ENCODE measurements at regions not wholly inside any gene's neighbourhood (a gene's known extent, or its start where the extent isn't known, plus 50 kb on each side); places are given as distances from the start of the nearest gene placed in this dataset.
"Not testable (repeated sequence)": the region's sequence is repeated elsewhere in the genome, so short reads cannot be mapped to it uniquely, and the experiment has no call there.

GRCh38 chr16:52104993-52105392, 441.9 kb downstream of the TOX3 start:
- not testable (repeated sequence) for DNase-seq (ENCODE audit: low read depth)

GRCh38 chr16:52103791-52104190, 443.2 kb downstream of the TOX3 start:
- DNase-seq (ENCODE audit: low read depth) = no peak

GRCh38 chr16:52101246-52101645, 445.7 kb downstream of the TOX3 start:
- no peak for DNase-seq (ENCODE audit: low read depth)

GRCh38 chr16:52099382-52099781, 447.6 kb downstream of the TOX3 start:
- DNase-seq (ENCODE audit: low read depth) = no peak

GRCh38 chr16:52095471-52095870, 451.5 kb downstream of the TOX3 start:
- no peak for DNase-seq (ENCODE audit: low read depth)

GRCh38 chr16:52092126-52092525, 454.8 kb downstream of the TOX3 start:
- no peak for DNase-seq (ENCODE audit: low read depth)

- DNase-seq (ENCODE audit: low read depth) = peak; percentile 73
These were observed 456.9 kb downstream of the TOX3 start for GRCh38 chr16:52090080-52090479.

GRCh38 chr16:52089476-52089875, 457.5 kb downstream of the TOX3 start:
- no peak for DNase-seq (ENCODE audit: low read depth)

- DNase-seq (ENCODE audit: low read depth) = no peak
These were observed 460.0 kb downstream of the TOX3 start for GRCh38 chr16:52086901-52087300.

- DNase-seq (ENCODE audit: low read depth) = no peak
These were observed 468.0 kb downstream of the TOX3 start for GRCh38 chr16:52078716-52079655.

GRCh38 chr16:52077607-52078006, 469.3 kb downstream of the TOX3 start:
- no peak for DNase-seq (ENCODE audit: low read depth)

GRCh38 chr16:52076801-52077201, 470.1 kb downstream of the TOX3 start:
- no peak for DNase-seq (ENCODE audit: low read depth)

GRCh38 chr16:52076332-52076731, 470.6 kb downstream of the TOX3 start:
- no peak for DNase-seq (ENCODE audit: low read depth)

- no peak for DNase-seq (ENCODE audit: low read depth)
These were observed 472.8 kb downstream of the TOX3 start for GRCh38 chr16:52074133-52074532.

GRCh38 chr16:52073024-52073423, 473.9 kb downstream of the TOX3 start:
- DNase-seq (ENCODE audit: low read depth) = no peak

GRCh38 chr16:52071101-52071500, 475.8 kb downstream of the TOX3 start:
- no peak for DNase-seq (ENCODE audit: low read depth)

- no peak for DNase-seq (ENCODE audit: low read depth)
These were observed 476.4 kb downstream of the TOX3 start for GRCh38 chr16:52070341-52071057.

- peak; percentile 25 for DNase-seq (ENCODE audit: low read depth)
These were observed 477.1 kb downstream of the TOX3 start for GRCh38 chr16:52069866-52070265.

- peak; percentile 34 for DNase-seq (ENCODE audit: low read depth)
These were observed 478.4 kb downstream of the TOX3 start for GRCh38 chr16:52068447-52069074.

- no peak for DNase-seq (ENCODE audit: low read depth)
These were observed 480.0 kb downstream of the TOX3 start for GRCh38 chr16:52066962-52067361.

- no peak for DNase-seq (ENCODE audit: low read depth)
These were observed 490.7 kb downstream of the TOX3 start for GRCh38 chr16:52056259-52056658.

GRCh38 chr16:52055381-52055780, 491.6 kb downstream of the TOX3 start:
- DNase-seq (ENCODE audit: low read depth) = no peak

- no peak for DNase-seq (ENCODE audit: low read depth)
These were observed 492.6 kb downstream of the TOX3 start for GRCh38 chr16:52054326-52054725.

Measured in M059J (cell line).